Breast epithelium (tissue), 4 donors: ENCODE measurements at regions not wholly inside any gene's neighbourhood (a gene's known extent, or its start where the extent isn't known, plus 50 kb on each side); places are given as distances from the start of the nearest gene placed in this dataset.

ENCODE experiments used
- DNase-seq, 2 donors: peaks; one replicate each; pipeline ENCODE4 v3.0.0-alpha.2; 2019; ENCODE audit warnings: low spot score in 2 of 2
- H3K27ac ChIP-seq, 2 donors: fragments of 200-600 bp; sonication (generic) in 1 of 2; one replicate each; pipeline ENCODE4 v1.5.1; 2016 to 2019; ENCODE audit warnings: mild to moderate bottlenecking in 1 of 2
- H3K27me3 ChIP-seq, 2 donors: fragments of 200-600 bp; sonication (generic) in 1 of 2; one replicate each; pipeline versions ENCODE4 v1.5.1 to v1.6.0; 2017 to 2019; ENCODE audit warnings: control low read depth in 1 of 2, mild to moderate bottlenecking in 1 of 2
- H3K36me3 ChIP-seq: fragments of 200-600 bp; one replicate; pipeline ENCODE4 v1.5.1; 2019
- H3K4me1 ChIP-seq, 2 donors: fragments of 200-600 bp; sonication (generic); one replicate each; pipeline ENCODE4 v1.5.1; 2016 to 2019; ENCODE audit warnings: control low read depth in 1 of 2
- H3K4me3 ChIP-seq, 3 donors: fragments of 200-600 bp; sonication (generic); 1 replicate in 2 of 3; 2 replicates in 1 of 3; pipeline ENCODE4 v1.5.1; 2016 to 2019; ENCODE audit warnings: mild to moderate bottlenecking in 3 of 3, moderate library complexity in 2 of 3
- H3K9me3 ChIP-seq, 2 donors: fragments of 200-600 bp; sonication (generic) in 1 of 2; one replicate each; pipeline ENCODE4 v1.5.1; 2016 to 2019; ENCODE audit warnings: control low read depth in 1 of 2
- CTCF ChIP-seq, 3 donors: fragments of 450-650 bp; IDR thresholded peaks; one replicate each; pipeline ENCODE4 v1.5.1; 2016 to 2017; ENCODE audit warnings: antibody characterized with exemption in 3 of 3, mild to moderate bottlenecking in 3 of 3, moderate library complexity in 3 of 3
- POLR2A ChIP-seq: fragments of 450-650 bp; IDR thresholded peaks from one replicate; pipeline ENCODE4 v1.6.1; 2016; ENCODE audit warnings: antibody characterized with exemption, mild to moderate bottlenecking, moderate library complexity
- POLR2AphosphoS5 ChIP-seq, 3 donors: sonication (generic); formaldehyde crosslinking; IDR thresholded peaks; one replicate each; pipeline ENCODE4 v1.6.1; 2017; ENCODE audit warnings: antibody characterized with exemption in 3 of 3
- intact Hi-C: fragments of 100-400 bp; cut with DNase I; formaldehyde crosslinking; loops from one replicate; pipeline ENCODE4 v1.15.1; 2023; ENCODE audit warnings: low total_unique reads

GRCh38 chr7:136058546-136058945 is 81.4 kb upstream of the MTPN start:
- Histone ChIP-seq H3K27ac (no peak overlapping the region), H3K36me3 (no peaks in the 10 kb centered on the region), H3K4me1 (no peaks in the 10 kb centered on the region), H3K4me3 (no peak overlapping the region), H3K9me3 (no peaks in the 10 kb centered on the region), H3K27me3 (no peaks in the 10 kb centered on the region)
- intact Hi-C loops: no loop called here
- DNase-seq: no peak
- TF ChIP-seq CTCF (IDR thresholded peaks at IDR 0.05): no peak

GRCh38 chr7:136057509-136057908 is 80.3 kb upstream of the MTPN start:
- Histone ChIP-seq H3K9me3 (no peaks in the 10 kb centered on the region), H3K36me3 (no peaks in the 10 kb centered on the region), H3K4me1 (no peaks in the 10 kb centered on the region), H3K27me3 (no peaks in the 10 kb centered on the region), H3K27ac (no peak overlapping the region), H3K4me3 (no peak overlapping the region)
- TF ChIP-seq POLR2AphosphoS5 (IDR thresholded peaks at IDR 0.05) (no peak), POLR2A (no peak), CTCF (IDR thresholded peaks at IDR 0.05) (no peak)
- intact Hi-C loops: no loop called here
- no peak for DNase-seq

- no peak for DNase-seq
- Histone ChIP-seq H3K9me3 (no peaks in the 10 kb centered on the region), H3K4me1 (no peaks in the 10 kb centered on the region), H3K27me3 (no peaks in the 10 kb centered on the region), H3K4me3 (no peak overlapping the region), H3K27ac (no peak overlapping the region), H3K36me3 (no peaks in the 10 kb centered on the region)
- TF ChIP-seq POLR2A (no peak), POLR2AphosphoS5 (IDR thresholded peaks at IDR 0.05) (no peak), CTCF (IDR thresholded peaks at IDR 0.05) (no peak)
- intact Hi-C loops: no loop called here
These were observed 79.6 kb upstream of the MTPN start for GRCh38 chr7:136056651-136057231.

GRCh38 chr7:136055266-136055665 is 78.1 kb upstream of the MTPN start:
- TF ChIP-seq POLR2AphosphoS5 (IDR thresholded peaks at IDR 0.05): no peak
- TF ChIP-seq POLR2A: no peak
- TF ChIP-seq CTCF (IDR thresholded peaks at IDR 0.05): no peak
- intact Hi-C loops: no loop called here
- no peak for DNase-seq
- H3K27me3 ChIP-seq: no peaks in the 10 kb centered on the region
- H3K9me3 ChIP-seq: no peaks in the 10 kb centered on the region
- H3K27ac ChIP-seq: no peak overlapping the region
- no peaks in the 10 kb centered on the region for H3K4me1 ChIP-seq
- H3K4me3 ChIP-seq: no peak overlapping the region
- H3K36me3 ChIP-seq: no peaks in the 10 kb centered on the region

- Histone ChIP-seq H3K36me3 (no peaks in the 10 kb centered on the region), H3K4me3 (no peak overlapping the region), H3K4me1 (no peaks in the 10 kb centered on the region), H3K27ac (no peak overlapping the region), H3K9me3 (no peaks in the 10 kb centered on the region), H3K27me3 (no peaks in the 10 kb centered on the region)
- DNase-seq: no peak
- intact Hi-C loops: no loop called here
- TF ChIP-seq POLR2AphosphoS5 (IDR thresholded peaks at IDR 0.05) (no peak), POLR2A (no peak), CTCF (IDR thresholded peaks at IDR 0.05) (no peak)
These were observed 76.7 kb upstream of the MTPN start for GRCh38 chr7:136053689-136054485.
